Activated CD4-positive, alpha-beta T cell treated with anti-CD3 and anti-CD28 coated beads, Interleukin-2, amount 50 U/mL, for 48 hours (primary cell): ENCODE measurements at regions not wholly inside any gene's neighbourhood (a gene's known extent, or its start where the extent isn't known, plus 50 kb on each side); places are given as distances from the start of the nearest gene placed in this dataset.
"Not testable (repeated sequence)": the region's sequence is repeated elsewhere in the genome, so short reads cannot be mapped to it uniquely, and the experiment has no call there.

Experiments used
- DNase-seq, 2 experiments: peaks; one replicate each; pipeline ENCODE4 v3.0.0-alpha.2; 2020

- not testable (repeated sequence) for DNase-seq
These were observed 358.9 kb upstream of the KCND2 start for GRCh38 chr7:119914119-119914518.

GRCh38 chr7:119916501-119916900 is 356.5 kb upstream of the KCND2 start:
- DNase-seq, result no peak

- DNase-seq, result no peak
These were observed 354.8 kb upstream of the KCND2 start for GRCh38 chr7:119918185-119918584.

GRCh38 chr7:119919986-119920385 is 353.0 kb upstream of the KCND2 start:
- no peak for DNase-seq

GRCh38 chr7:119925581-119926289 is 347.2 kb upstream of the KCND2 start:
- DNase-seq, result no peak

- no peak for DNase-seq
These were observed 343.1 kb upstream of the KCND2 start for GRCh38 chr7:119929891-119930290.

- no peak for DNase-seq
These were observed 341.6 kb upstream of the KCND2 start for GRCh38 chr7:119931230-119931824.

- DNase-seq, result no peak
These were observed 337.5 kb upstream of the KCND2 start for GRCh38 chr7:119935418-119936025.

- DNase-seq, result no peak
These were observed 336.1 kb upstream of the KCND2 start for GRCh38 chr7:119936836-119937235.

- no peak for DNase-seq
These were observed 335.2 kb upstream of the KCND2 start for GRCh38 chr7:119937745-119938144.

- no peak for DNase-seq
These were observed 328.9 kb upstream of the KCND2 start for GRCh38 chr7:119943942-119944600.

GRCh38 chr7:119944601-119944972 is 328.4 kb upstream of the KCND2 start:
- no peak for DNase-seq

- no peak for DNase-seq
These were observed 327.2 kb upstream of the KCND2 start for GRCh38 chr7:119945822-119946221.

- DNase-seq, result no peak
These were observed 323.9 kb upstream of the KCND2 start for GRCh38 chr7:119949053-119949452.

GRCh38 chr7:119950390-119951041 is 322.5 kb upstream of the KCND2 start:
- DNase-seq, result not testable (repeated sequence)

GRCh38 chr7:119951614-119952013 is 321.4 kb upstream of the KCND2 start:
- not testable (repeated sequence) for DNase-seq

- DNase-seq, result no peak
These were observed 315.6 kb upstream of the KCND2 start for GRCh38 chr7:119957335-119957734.

- DNase-seq, result no peak
These were observed 313.2 kb upstream of the KCND2 start for GRCh38 chr7:119959811-119960210.

- DNase-seq, result no peak
These were observed 309.3 kb upstream of the KCND2 start for GRCh38 chr7:119963654-119964053.

- DNase-seq, result no peak
These were observed 308.9 kb upstream of the KCND2 start for GRCh38 chr7:119964065-119964464.

- no peak for DNase-seq
These were observed 308.0 kb upstream of the KCND2 start for GRCh38 chr7:119964788-119965542.

GRCh38 chr7:119967221-119967620 is 305.8 kb upstream of the KCND2 start:
- no peak for DNase-seq

GRCh38 chr7:119968411-119968810 is 304.6 kb upstream of the KCND2 start:
- not testable (repeated sequence) for DNase-seq
